ENCODE measurements at regions not wholly inside any gene's neighbourhood (a gene's known extent, or its start where the extent isn't known, plus 50 kb on each side); places are given as distances from the start of the nearest gene placed in this dataset.

DNA sequence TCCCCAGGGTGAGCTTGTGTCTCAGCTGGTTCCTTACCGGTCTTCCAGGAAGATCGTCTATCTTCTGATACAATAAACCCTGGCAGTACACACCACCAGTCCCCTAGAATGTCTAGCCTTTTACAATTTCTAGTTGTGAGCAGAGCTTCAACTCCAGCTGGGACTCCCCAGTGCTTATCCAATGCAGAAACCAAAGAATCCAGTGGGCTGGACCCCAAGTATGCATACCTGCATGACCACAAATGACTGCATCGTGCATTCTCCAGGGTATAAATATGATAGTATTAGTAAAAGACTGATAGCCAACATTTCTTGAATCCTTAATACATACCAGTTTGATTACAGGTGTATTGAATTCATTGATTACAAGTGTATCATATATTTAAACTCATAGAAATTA is 176.0 kb downstream of the SATB1 start:
- no peak for ATAC-seq (ENCODE audit: poor library complexity)
- TF ChIP-seq, protein P1, sequence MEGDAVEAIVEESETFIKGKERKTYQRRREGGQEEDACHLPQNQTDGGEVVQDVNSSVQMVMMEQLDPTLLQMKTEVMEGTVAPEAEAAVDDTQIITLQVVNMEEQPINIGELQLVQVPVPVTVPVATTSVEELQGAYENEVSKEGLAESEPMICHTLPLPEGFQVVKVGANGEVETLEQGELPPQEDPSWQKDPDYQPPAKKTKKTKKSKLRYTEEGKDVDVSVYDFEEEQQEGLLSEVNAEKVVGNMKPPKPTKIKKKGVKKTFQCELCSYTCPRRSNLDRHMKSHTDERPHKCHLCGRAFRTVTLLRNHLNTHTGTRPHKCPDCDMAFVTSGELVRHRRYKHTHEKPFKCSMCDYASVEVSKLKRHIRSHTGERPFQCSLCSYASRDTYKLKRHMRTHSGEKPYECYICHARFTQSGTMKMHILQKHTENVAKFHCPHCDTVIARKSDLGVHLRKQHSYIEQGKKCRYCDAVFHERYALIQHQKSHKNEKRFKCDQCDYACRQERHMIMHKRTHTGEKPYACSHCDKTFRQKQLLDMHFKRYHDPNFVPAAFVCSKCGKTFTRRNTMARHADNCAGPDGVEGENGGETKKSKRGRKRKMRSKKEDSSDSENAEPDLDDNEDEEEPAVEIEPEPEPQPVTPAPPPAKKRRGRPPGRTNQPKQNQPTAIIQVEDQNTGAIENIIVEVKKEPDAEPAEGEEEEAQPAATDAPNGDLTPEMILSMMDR (IDR thresholded peaks at IDR 0.05), result no peak
- H3K27ac ChIP-seq (ENCODE audit: low read depth in 1 of 2, low read length in 2 of 2), result no peak overlapping the region
- Mint-ChIP-seq H3K36me3 (ENCODE audit: low read depth) (no peaks in the 10 kb centered on the region), H3K9me3 (no peaks in the 10 kb centered on the region), H3K27me3 (no peaks in the 10 kb centered on the region), H3K4me1 (ENCODE audit: low read depth) (no peaks in the 10 kb centered on the region), H3K4me3 (no peak overlapping the region), H3K27ac (no peak overlapping the region)
- no peak for DNase-seq
- no peaks in the 10 kb centered on the region for H3K27me3 ChIP-seq (ENCODE audit: control insufficient read depth in 1 of 2, insufficient read depth in 2 of 2, low read length in 2 of 2)
- H3K4me3 ChIP-seq (ENCODE audit: low read length), result no peak overlapping the region
- ChIA-PET POLR2A (no interaction called here), CTCF (no interaction called here)
- no peaks in the 10 kb centered on the region for H3K36me3 ChIP-seq (ENCODE audit: insufficient read depth, low read length)
- H3K9me3 ChIP-seq (ENCODE audit: control insufficient read depth in 1 of 2, insufficient read depth in 1 of 2, low read length in 2 of 2), result no peaks in the 10 kb centered on the region
- intact Hi-C loops (cut with DNase I, micrococcal nuclease), result no loop called here
- no peaks in the 10 kb centered on the region for H3K4me1 ChIP-seq (ENCODE audit: insufficient read depth, low read length)

- Mint-ChIP-seq H3K27me3 (no peaks in the 10 kb centered on the region), H3K27ac (no peak overlapping the region), H3K36me3 (ENCODE audit: low read depth) (no peaks in the 10 kb centered on the region), H3K4me3 (no peak overlapping the region), H3K9me3 (no peaks in the 10 kb centered on the region), H3K4me1 (ENCODE audit: low read depth) (no peaks in the 10 kb centered on the region)
- no peak overlapping the region for H3K4me3 ChIP-seq (ENCODE audit: low read length)
- no peak overlapping the region for H3K27ac ChIP-seq (ENCODE audit: low read depth in 1 of 2, low read length in 2 of 2)
- ATAC-seq (ENCODE audit: poor library complexity), result no peak
- no peaks in the 10 kb centered on the region for H3K4me1 ChIP-seq (ENCODE audit: insufficient read depth, low read length)
- intact Hi-C loops (cut with DNase I, micrococcal nuclease), result no loop called here
- no peaks in the 10 kb centered on the region for H3K27me3 ChIP-seq (ENCODE audit: control insufficient read depth in 1 of 2, insufficient read depth in 2 of 2, low read length in 2 of 2)
- ChIA-PET CTCF (no interaction called here), POLR2A (interaction anchor here (0.6 kb wide), 1 partner anchor 67 kb away, joined by 3 read pairs; no protein-coding TSS in a partner anchor)
- no peaks in the 10 kb centered on the region for H3K9me3 ChIP-seq (ENCODE audit: control insufficient read depth in 1 of 2, insufficient read depth in 1 of 2, low read length in 2 of 2)
- DNase-seq, result no peak
- TF ChIP-seq, protein P1 (IDR thresholded peaks at IDR 0.05), result no peak
- no peaks in the 10 kb centered on the region for H3K36me3 ChIP-seq (ENCODE audit: insufficient read depth, low read length)
Observed at GRCh38 chr3:18247776-18248310, 177.3 kb downstream of the SATB1 start.

- H3K27me3 Mint-ChIP-seq, result no peaks in the 10 kb centered on the region
- no peaks in the 10 kb centered on the region for H3K4me1 ChIP-seq (ENCODE audit: insufficient read depth, low read length)
- H3K27ac Mint-ChIP-seq, result no peak overlapping the region
- DNase-seq, result no peak
- no peaks in the 10 kb centered on the region for H3K9me3 ChIP-seq (ENCODE audit: control insufficient read depth in 1 of 2, insufficient read depth in 1 of 2, low read length in 2 of 2)
- ChIA-PET CTCF (no interaction called here), POLR2A (interaction anchor here (0.6 to 0.7 kb wide), 2 partner anchors 40 to 66 kb away, joined by 3 read pairs; no protein-coding TSS in a partner anchor)
- no peaks in the 10 kb centered on the region for H3K36me3 Mint-ChIP-seq (ENCODE audit: low read depth)
- no peak overlapping the region for H3K4me3 Mint-ChIP-seq
- H3K36me3 ChIP-seq (ENCODE audit: insufficient read depth, low read length), result no peaks in the 10 kb centered on the region
- no peaks in the 10 kb centered on the region for H3K27me3 ChIP-seq (ENCODE audit: control insufficient read depth in 1 of 2, insufficient read depth in 2 of 2, low read length in 2 of 2)
- intact Hi-C loops (cut with DNase I, micrococcal nuclease), result no loop called here
- no peak overlapping the region for H3K27ac ChIP-seq (ENCODE audit: low read depth in 1 of 2, low read length in 2 of 2)
- no peaks in the 10 kb centered on the region for H3K4me1 Mint-ChIP-seq (ENCODE audit: low read depth)
- no peak overlapping the region for H3K4me3 ChIP-seq (ENCODE audit: low read length)
- ATAC-seq (ENCODE audit: poor library complexity), result no peak
- H3K9me3 Mint-ChIP-seq, result no peaks in the 10 kb centered on the region
- TF ChIP-seq, protein P1 (IDR thresholded peaks at IDR 0.05), result no peak
Observed at GRCh38 chr3:18247139-18247695, 177.9 kb downstream of the SATB1 start.
